Skeletal muscle satellite cell (primary cell): ENCODE measurements at regions not wholly inside any gene's neighbourhood (a gene's known extent, or its start where the extent isn't known, plus 50 kb on each side); places are given as distances from the start of the nearest gene placed in this dataset.

Experiments used
- H3K27me3 ChIP-seq: 2 replicates; pipeline ENCODE4 v1.7.0; 2013; ENCODE audit warnings: low read length; ENCODE audit not compliant: control insufficient read depth, insufficient read depth
- H3K36me3 ChIP-seq: 2 replicates; pipeline ENCODE4 v1.7.0; 2013; ENCODE audit warnings: mild to moderate bottlenecking, control low read depth, low read length; ENCODE audit not compliant: insufficient read depth
- H3K4me1 ChIP-seq: 2 replicates; pipeline ENCODE4 v1.7.0; 2013; ENCODE audit warnings: low read length; ENCODE audit not compliant: control insufficient read depth, insufficient read depth
- H3K4me2 ChIP-seq: 2 replicates; pipeline ENCODE4 v1.7.0; 2013; ENCODE audit warnings: mild to moderate bottlenecking, low read length
- H3K4me3 ChIP-seq: 2 replicates; pipeline ENCODE4 v1.7.0; 2013; ENCODE audit warnings: low read length
- H3K9ac ChIP-seq: 2 replicates; pipeline ENCODE4 v1.7.0; 2013; ENCODE audit warnings: mild to moderate bottlenecking, low read depth, low read length, moderate library complexity
- H3K9me3 ChIP-seq: replicated peaks from 2 replicates; pipeline ENCODE4 v1.7.0; 2013; ENCODE audit warnings: mild to moderate bottlenecking, control low read depth, low read length

GRCh38 chr12:92089559-92089958, 56.1 kb downstream of the BTG1 start:
- H3K4me2 ChIP-seq: peak overlapping the region; percentile 58
- no peak overlapping the region for H3K9ac ChIP-seq
- no peaks in the 10 kb centered on the region for H3K27me3 ChIP-seq
- H3K9me3 ChIP-seq: no peaks in the 10 kb centered on the region
- peaks cover 40% of the 10 kb centered on the region for H3K4me1 ChIP-seq
- H3K4me3 ChIP-seq: no peak overlapping the region
- no peaks in the 10 kb centered on the region for H3K36me3 ChIP-seq

DNA sequence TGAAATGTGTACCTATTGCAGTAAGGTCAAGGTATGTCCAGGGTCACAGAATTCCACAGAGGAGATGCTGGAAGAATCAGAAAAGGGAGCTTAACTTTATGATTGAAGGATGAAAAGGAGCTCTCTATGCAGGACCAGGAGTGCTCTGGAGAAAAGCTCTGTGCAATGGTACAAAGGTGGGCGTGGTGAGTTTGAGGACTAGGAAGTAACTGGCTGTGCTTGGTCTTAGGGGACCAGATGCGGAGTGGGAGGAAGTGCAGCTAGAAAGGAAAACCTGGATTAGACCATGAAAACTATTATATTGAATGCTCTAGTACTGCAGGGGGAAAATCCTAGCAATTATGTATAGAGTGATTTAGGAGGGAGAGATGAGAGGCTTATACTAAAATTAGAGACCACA, 56.8 kb downstream of the BTG1 start:
- Histone ChIP-seq H3K9me3 (no peaks in the 10 kb centered on the region), H3K4me1 (peaks cover 32% of the 10 kb centered on the region), H3K9ac (peak overlapping the region; percentile 22), H3K4me3 (no peak overlapping the region), H3K27me3 (no peaks in the 10 kb centered on the region), H3K36me3 (no peaks in the 10 kb centered on the region), H3K4me2 (peak overlapping the region; percentile 58)

- Histone ChIP-seq H3K4me2 (no peak overlapping the region), H3K4me1 (peaks cover 39% of the 10 kb centered on the region), H3K9ac (no peak overlapping the region), H3K4me3 (no peak overlapping the region), H3K36me3 (no peaks in the 10 kb centered on the region), H3K9me3 (no peaks in the 10 kb centered on the region), H3K27me3 (no peaks in the 10 kb centered on the region)
These were observed 60.0 kb downstream of the BTG1 start for GRCh38 chr12:92085736-92086040.

- H3K9ac ChIP-seq: no peak overlapping the region
- H3K4me1 ChIP-seq: peaks cover 41% of the 10 kb centered on the region
- no peaks in the 10 kb centered on the region for H3K27me3 ChIP-seq
- H3K36me3 ChIP-seq: no peaks in the 10 kb centered on the region
- H3K4me3 ChIP-seq: no peak overlapping the region
- H3K9me3 ChIP-seq: no peaks in the 10 kb centered on the region
- H3K4me2 ChIP-seq: no peak overlapping the region
These were observed 60.5 kb downstream of the BTG1 start for GRCh38 chr12:92085040-92085735.

- Histone ChIP-seq H3K9ac (peak overlapping the region; percentile 68), H3K4me2 (peak overlapping the region; percentile 69), H3K4me3 (peak overlapping the region; percentile 2), H3K36me3 (no peaks in the 10 kb centered on the region), H3K4me1 (peaks cover 58% of the 10 kb centered on the region), H3K9me3 (no peaks in the 10 kb centered on the region), H3K27me3 (no peaks in the 10 kb centered on the region)
These were observed 64.7 kb downstream of the BTG1 start for GRCh38 chr12:92080911-92081285.

- Histone ChIP-seq H3K9ac (peak overlapping the region; percentile 67), H3K36me3 (no peaks in the 10 kb centered on the region), H3K27me3 (no peaks in the 10 kb centered on the region), H3K4me3 (no peak overlapping the region), H3K9me3 (no peaks in the 10 kb centered on the region), H3K4me1 (peaks cover 64% of the 10 kb centered on the region), H3K4me2 (peak overlapping the region; percentile 42)
These were observed 66.6 kb downstream of the BTG1 start for GRCh38 chr12:92079054-92079385.

DNA sequence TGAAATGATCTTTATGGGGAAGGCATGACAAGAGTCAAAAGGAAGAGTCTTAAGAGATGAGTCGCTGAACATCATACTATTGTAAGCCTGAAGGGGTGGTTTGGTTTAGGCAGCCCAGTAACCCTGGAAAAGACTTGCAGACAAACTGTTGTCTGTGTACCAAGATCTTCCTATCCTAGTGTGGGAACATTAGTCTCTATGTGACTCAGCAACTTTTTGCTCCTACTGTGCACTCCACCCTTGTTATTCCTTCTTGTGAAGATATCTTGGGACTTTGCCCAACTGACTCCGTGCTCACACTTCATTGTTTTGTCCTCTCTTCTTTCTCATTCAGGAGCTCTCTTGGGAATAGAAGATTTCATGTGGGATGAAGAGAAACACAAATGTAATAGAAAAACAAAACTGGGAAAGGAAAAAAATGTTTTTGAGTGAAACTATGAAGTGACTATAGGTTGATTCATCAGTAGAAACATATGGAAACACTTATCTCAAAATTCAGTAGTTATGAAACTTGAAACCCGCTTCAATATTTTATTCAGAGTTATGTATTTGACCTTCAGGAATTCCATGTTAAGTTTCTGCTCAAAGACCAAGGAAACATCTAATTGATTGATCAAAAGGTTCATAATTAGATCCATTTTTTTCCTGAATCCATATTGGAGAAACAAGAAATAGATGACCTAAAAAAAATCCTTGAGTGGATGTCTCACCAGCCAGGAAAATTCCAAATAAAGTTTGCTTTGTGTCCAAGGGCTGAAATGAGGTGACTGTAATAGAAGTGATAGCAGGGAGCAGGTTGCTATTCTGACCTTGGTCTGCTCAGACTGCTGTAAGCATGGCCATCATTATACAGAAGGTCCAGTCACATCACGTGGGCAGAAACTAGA, 67.2 kb downstream of the BTG1 start:
- peak overlapping the region; percentile 67 for H3K9ac ChIP-seq
- peak overlapping the region; percentile 7 for H3K4me3 ChIP-seq
- no peaks in the 10 kb centered on the region for H3K9me3 ChIP-seq
- peak overlapping the region; percentile 42 for H3K4me2 ChIP-seq
- no peaks in the 10 kb centered on the region for H3K36me3 ChIP-seq
- H3K4me1 ChIP-seq: peaks cover 64% of the 10 kb centered on the region
- no peaks in the 10 kb centered on the region for H3K27me3 ChIP-seq

- peak overlapping the region; percentile 8 for H3K4me3 ChIP-seq
- H3K9ac ChIP-seq: peak overlapping the region; percentile 67
- no peaks in the 10 kb centered on the region for H3K36me3 ChIP-seq
- peak overlapping the region; percentile 18 for H3K4me2 ChIP-seq
- peaks cover 64% of the 10 kb centered on the region for H3K4me1 ChIP-seq
- H3K9me3 ChIP-seq: no peaks in the 10 kb centered on the region
- no peaks in the 10 kb centered on the region for H3K27me3 ChIP-seq
These were observed 68.1 kb downstream of the BTG1 start for GRCh38 chr12:92077530-92077929.

DNA sequence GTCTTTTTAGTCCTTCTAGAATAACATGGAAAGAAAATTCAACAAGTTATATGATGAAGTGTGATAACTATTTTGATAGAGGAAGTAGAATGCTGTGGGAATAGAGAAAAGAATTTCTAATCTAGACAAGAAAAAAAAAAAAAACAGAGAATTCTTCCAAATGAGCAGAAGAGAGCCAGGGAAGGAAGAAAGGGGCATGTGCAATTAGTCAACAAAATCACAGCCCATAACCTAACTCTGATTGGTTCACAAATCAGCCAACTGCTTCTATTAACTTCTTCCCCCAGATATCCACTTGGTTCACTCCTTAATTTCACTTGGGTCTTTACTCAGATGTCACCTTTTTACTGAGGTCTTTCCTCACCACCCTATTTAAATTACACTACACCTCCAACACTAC, 69.5 kb downstream of the BTG1 start:
- Histone ChIP-seq H3K36me3 (no peaks in the 10 kb centered on the region), H3K27me3 (no peaks in the 10 kb centered on the region), H3K4me3 (no peak overlapping the region), H3K9me3 (no peaks in the 10 kb centered on the region), H3K4me2 (peak overlapping the region; percentile 31), H3K9ac (peak overlapping the region; percentile 53), H3K4me1 (peaks cover 58% of the 10 kb centered on the region)

- Histone ChIP-seq H3K27me3 (no peaks in the 10 kb centered on the region), H3K4me2 (peak overlapping the region; percentile 31), H3K9ac (peak overlapping the region; percentile 53), H3K9me3 (no peaks in the 10 kb centered on the region), H3K4me1 (peaks cover 52% of the 10 kb centered on the region), H3K4me3 (no peak overlapping the region), H3K36me3 (no peaks in the 10 kb centered on the region)
These were observed 70.2 kb downstream of the BTG1 start for GRCh38 chr12:92075425-92075914.

- Histone ChIP-seq H3K36me3 (no peaks in the 10 kb centered on the region), H3K4me2 (no peak overlapping the region), H3K9ac (peak overlapping the region; percentile 53), H3K4me3 (no peak overlapping the region), H3K4me1 (peaks cover 47% of the 10 kb centered on the region), H3K9me3 (no peaks in the 10 kb centered on the region), H3K27me3 (no peaks in the 10 kb centered on the region)
These were observed 70.8 kb downstream of the BTG1 start for GRCh38 chr12:92074889-92075288.
